Breast epithelium (tissue), 4 donors: ENCODE measurements at regions not wholly inside any gene's neighbourhood (a gene's known extent, or its start where the extent isn't known, plus 50 kb on each side); places are given as distances from the start of the nearest gene placed in this dataset.

Experiments used
- DNase-seq, 2 donors: peaks; one replicate each; pipeline ENCODE4 v3.0.0-alpha.2; 2019; ENCODE audit warnings: low spot score in 2 of 2
- H3K27ac ChIP-seq, 2 donors: fragments of 200-600 bp; sonication (generic) in 1 of 2; one replicate each; pipeline ENCODE4 v1.5.1; 2016 to 2019; ENCODE audit warnings: mild to moderate bottlenecking in 1 of 2
- H3K27me3 ChIP-seq, 2 donors: fragments of 200-600 bp; sonication (generic) in 1 of 2; one replicate each; pipeline versions ENCODE4 v1.5.1 to v1.6.0; 2017 to 2019; ENCODE audit warnings: control low read depth in 1 of 2, mild to moderate bottlenecking in 1 of 2
- H3K36me3 ChIP-seq: fragments of 200-600 bp; one replicate; pipeline ENCODE4 v1.5.1; 2019
- H3K4me1 ChIP-seq, 2 donors: fragments of 200-600 bp; sonication (generic); one replicate each; pipeline ENCODE4 v1.5.1; 2016 to 2019; ENCODE audit warnings: control low read depth in 1 of 2
- H3K4me3 ChIP-seq, 3 donors: fragments of 200-600 bp; sonication (generic); 1 replicate in 2 of 3; 2 replicates in 1 of 3; pipeline ENCODE4 v1.5.1; 2016 to 2019; ENCODE audit warnings: mild to moderate bottlenecking in 3 of 3, moderate library complexity in 2 of 3
- H3K9me3 ChIP-seq, 2 donors: fragments of 200-600 bp; sonication (generic) in 1 of 2; one replicate each; pipeline ENCODE4 v1.5.1; 2016 to 2019; ENCODE audit warnings: control low read depth in 1 of 2
- CTCF ChIP-seq, 3 donors: fragments of 450-650 bp; IDR thresholded peaks; one replicate each; pipeline ENCODE4 v1.5.1; 2016 to 2017; ENCODE audit warnings: antibody characterized with exemption in 3 of 3, mild to moderate bottlenecking in 3 of 3, moderate library complexity in 3 of 3
- POLR2A ChIP-seq: fragments of 450-650 bp; IDR thresholded peaks from one replicate; pipeline ENCODE4 v1.6.1; 2016; ENCODE audit warnings: antibody characterized with exemption, mild to moderate bottlenecking, moderate library complexity
- POLR2AphosphoS5 ChIP-seq, 3 donors: sonication (generic); formaldehyde crosslinking; IDR thresholded peaks; one replicate each; pipeline ENCODE4 v1.6.1; 2017; ENCODE audit warnings: antibody characterized with exemption in 3 of 3
- intact Hi-C: fragments of 100-400 bp; cut with DNase I; formaldehyde crosslinking; loops from one replicate; pipeline ENCODE4 v1.15.1; 2023; ENCODE audit warnings: low total_unique reads

- Histone ChIP-seq H3K36me3 (no peaks in the 10 kb centered on the region), H3K4me1 (no peaks in the 10 kb centered on the region), H3K27me3 (no peaks in the 10 kb centered on the region), H3K27ac (no peak overlapping the region), H3K9me3 (no peaks in the 10 kb centered on the region), H3K4me3 (no peak overlapping the region)
- DNase-seq: no peak
- TF ChIP-seq POLR2A: no peak
- TF ChIP-seq CTCF (IDR thresholded peaks at IDR 0.05): no peak
- no peak for TF ChIP-seq POLR2AphosphoS5 (IDR thresholded peaks at IDR 0.05)
- intact Hi-C loops: no loop called here
These were observed 121.0 kb upstream of the ZNF91 start for GRCh38 chr19:23516266-23516665.

- Histone ChIP-seq H3K9me3 (no peaks in the 10 kb centered on the region), H3K27ac (no peak overlapping the region), H3K27me3 (no peaks in the 10 kb centered on the region), H3K36me3 (no peaks in the 10 kb centered on the region), H3K4me1 (no peaks in the 10 kb centered on the region), H3K4me3 (no peak overlapping the region)
- DNase-seq: no peak
- no peak for TF ChIP-seq CTCF (IDR thresholded peaks at IDR 0.05)
- TF ChIP-seq POLR2A: no peak
- TF ChIP-seq POLR2AphosphoS5 (IDR thresholded peaks at IDR 0.05): no peak
- intact Hi-C loops: no loop called here
These were observed 120.3 kb upstream of the ZNF91 start for GRCh38 chr19:23515551-23515950.

GRCh38 chr19:23512151-23512925 is 117.1 kb upstream of the ZNF91 start:
- no peaks in the 10 kb centered on the region for H3K9me3 ChIP-seq
- TF ChIP-seq POLR2A (no peak), POLR2AphosphoS5 (IDR thresholded peaks at IDR 0.05) (no peak), CTCF (IDR thresholded peaks at IDR 0.05) (no peak)
- intact Hi-C loops: no loop called here
- H3K4me3 ChIP-seq: no peak overlapping the region
- DNase-seq: no peak
- H3K27me3 ChIP-seq: no peaks in the 10 kb centered on the region
- H3K27ac ChIP-seq: no peak overlapping the region
- no peaks in the 10 kb centered on the region for H3K36me3 ChIP-seq
- H3K4me1 ChIP-seq: no peaks in the 10 kb centered on the region

GRCh38 chr19:23509686-23510450 is 114.6 kb upstream of the ZNF91 start:
- H3K4me3 ChIP-seq: no peak overlapping the region
- no peaks in the 10 kb centered on the region for H3K9me3 ChIP-seq
- no peaks in the 10 kb centered on the region for H3K27me3 ChIP-seq
- TF ChIP-seq POLR2A: no peak
- TF ChIP-seq POLR2AphosphoS5 (IDR thresholded peaks at IDR 0.05): no peak
- TF ChIP-seq CTCF (IDR thresholded peaks at IDR 0.05): no peak
- H3K36me3 ChIP-seq: no peaks in the 10 kb centered on the region
- intact Hi-C loops: no loop called here
- no peaks in the 10 kb centered on the region for H3K4me1 ChIP-seq
- no peak overlapping the region for H3K27ac ChIP-seq
- no peak for DNase-seq

GRCh38 chr19:23507446-23507845 is 112.2 kb upstream of the ZNF91 start:
- no peak for TF ChIP-seq POLR2AphosphoS5 (IDR thresholded peaks at IDR 0.05)
- no peak for TF ChIP-seq POLR2A
- TF ChIP-seq CTCF (IDR thresholded peaks at IDR 0.05): no peak
- intact Hi-C loops: no loop called here
- Histone ChIP-seq H3K36me3 (no peaks in the 10 kb centered on the region), H3K4me3 (no peak overlapping the region), H3K4me1 (no peaks in the 10 kb centered on the region), H3K27me3 (no peaks in the 10 kb centered on the region), H3K9me3 (no peaks in the 10 kb centered on the region), H3K27ac (no peak overlapping the region)
- no peak for DNase-seq
